Fibroblast of skin of scalp (primary cell): ENCODE measurements at regions not wholly inside any gene's neighbourhood (a gene's known extent, or its start where the extent isn't known, plus 50 kb on each side); places are given as distances from the start of the nearest gene placed in this dataset.
A peak's percentile ranks its signal among the peaks of the same experiment; 100 is the strongest.
"Not testable (repeated sequence)": the region's sequence is repeated elsewhere in the genome, so short reads cannot be mapped to it uniquely, and the experiment has no call there.

Experiments
- DNase-seq: peaks from one replicate; pipeline ENCODE4 v3.0.0-alpha.2; 2013

GRCh38 chr7:16085780-16086179 is 335.6 kb downstream of the CRPPA start:
- DNase-seq = not testable (repeated sequence)

DNA sequence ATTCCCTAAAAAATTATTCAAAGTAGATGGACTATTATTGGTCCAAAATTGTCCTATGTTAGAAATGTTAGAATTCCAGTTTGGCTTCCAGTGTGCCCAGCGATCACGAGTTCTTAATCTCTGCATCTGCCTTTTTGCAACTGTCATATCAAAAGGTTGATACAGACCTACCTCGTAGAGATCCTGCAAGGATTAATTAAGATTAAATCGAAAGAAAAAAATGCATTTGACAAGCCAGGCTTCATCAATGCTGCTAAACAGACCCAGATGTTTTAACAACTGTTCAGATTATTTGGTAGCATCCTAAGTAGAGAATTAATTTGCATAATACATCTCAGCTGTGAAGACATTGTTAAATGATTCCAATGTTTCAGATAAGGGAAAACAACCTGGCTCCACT is 336.5 kb downstream of the CRPPA start:
- no peak for DNase-seq

- DNase-seq = no peak
Measured at GRCh38 chr7:16084370-16084769, 337.0 kb downstream of the CRPPA start.

GRCh38 chr7:16083931-16084330 is 337.4 kb downstream of the CRPPA start:
- no peak for DNase-seq

DNA sequence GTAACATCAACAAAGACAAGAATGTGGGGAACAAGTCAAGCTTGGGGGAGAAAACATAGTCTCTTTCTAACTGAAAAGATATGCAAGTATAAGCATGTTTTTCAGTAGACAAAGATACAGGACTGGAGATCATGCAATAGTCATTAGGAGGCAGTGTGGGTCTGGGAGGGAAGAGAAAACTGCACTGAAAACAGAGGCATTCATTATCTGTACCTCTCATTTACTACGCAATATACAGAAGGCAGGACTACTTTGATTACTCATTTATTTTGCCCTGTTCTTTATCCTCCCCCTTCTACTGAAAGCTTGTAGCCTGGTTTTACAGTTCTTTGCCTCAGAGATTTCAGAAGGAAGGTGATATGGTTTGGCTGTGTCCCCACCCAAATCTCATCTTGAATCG is 341.2 kb downstream of the CRPPA start:
- no peak for DNase-seq

- no peak for DNase-seq
Measured at GRCh38 chr7:16079723-16080122, 341.6 kb downstream of the CRPPA start.

- DNase-seq = peak; percentile 63
Measured at GRCh38 chr7:16078076-16078952, 343.0 kb downstream of the CRPPA start.

DNA sequence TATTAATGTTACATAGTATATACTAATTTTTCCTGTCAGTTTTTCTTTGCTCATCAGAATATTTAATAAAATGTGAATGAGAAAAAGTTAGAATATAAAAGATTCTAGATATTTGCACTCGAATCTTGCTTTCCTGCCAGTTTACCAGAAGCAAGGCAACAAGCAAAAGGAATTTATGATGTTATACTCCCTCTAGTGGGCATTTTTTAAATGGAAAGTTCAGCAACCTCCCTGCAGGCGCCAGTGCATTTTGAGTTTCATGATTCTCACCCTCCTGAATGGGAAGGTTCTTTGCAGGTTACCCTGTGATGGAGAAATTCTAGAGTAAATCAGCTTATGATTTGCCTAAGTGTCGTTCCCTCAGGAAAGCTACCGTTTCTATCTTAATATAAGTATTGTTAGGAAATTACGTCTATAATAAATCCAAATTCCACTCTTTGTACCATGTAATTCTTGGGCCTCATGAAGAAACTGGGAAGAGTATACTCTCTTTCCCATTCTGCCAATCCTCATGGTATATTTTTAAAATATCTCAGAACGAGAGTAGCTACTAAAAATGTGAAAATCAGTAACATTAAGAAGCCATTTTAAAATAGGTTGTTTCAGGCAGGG is 350.0 kb downstream of the CRPPA start:
- DNase-seq = peak; percentile 71

GRCh38 chr7:16070806-16071205 is 350.5 kb downstream of the CRPPA start:
- DNase-seq = no peak

DNA sequence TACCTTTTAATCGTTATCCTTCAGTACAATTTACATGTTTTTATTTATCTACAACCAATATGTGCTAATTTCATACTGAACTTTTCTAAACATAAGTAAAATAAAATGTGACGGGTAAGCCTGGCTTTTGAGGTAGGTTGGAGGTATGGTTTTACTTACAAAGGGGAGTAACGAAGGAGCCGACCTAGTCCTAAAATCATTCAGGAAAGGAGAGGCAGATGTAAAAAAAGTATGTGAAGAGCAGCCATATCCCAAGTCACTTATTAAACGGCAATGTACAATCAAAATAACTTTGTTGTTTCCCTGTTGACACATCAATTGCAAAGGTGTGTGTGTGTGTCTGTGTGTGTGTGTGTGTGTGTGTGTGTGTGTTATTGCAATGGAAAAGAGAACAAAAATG is 351.3 kb downstream of the CRPPA start:
- no peak for DNase-seq

GRCh38 chr7:16068183-16068582 is 353.2 kb downstream of the CRPPA start:
- no peak for DNase-seq

- DNase-seq = no peak
Measured at GRCh38 chr7:16067711-16068110, 353.6 kb downstream of the CRPPA start.

DNA sequence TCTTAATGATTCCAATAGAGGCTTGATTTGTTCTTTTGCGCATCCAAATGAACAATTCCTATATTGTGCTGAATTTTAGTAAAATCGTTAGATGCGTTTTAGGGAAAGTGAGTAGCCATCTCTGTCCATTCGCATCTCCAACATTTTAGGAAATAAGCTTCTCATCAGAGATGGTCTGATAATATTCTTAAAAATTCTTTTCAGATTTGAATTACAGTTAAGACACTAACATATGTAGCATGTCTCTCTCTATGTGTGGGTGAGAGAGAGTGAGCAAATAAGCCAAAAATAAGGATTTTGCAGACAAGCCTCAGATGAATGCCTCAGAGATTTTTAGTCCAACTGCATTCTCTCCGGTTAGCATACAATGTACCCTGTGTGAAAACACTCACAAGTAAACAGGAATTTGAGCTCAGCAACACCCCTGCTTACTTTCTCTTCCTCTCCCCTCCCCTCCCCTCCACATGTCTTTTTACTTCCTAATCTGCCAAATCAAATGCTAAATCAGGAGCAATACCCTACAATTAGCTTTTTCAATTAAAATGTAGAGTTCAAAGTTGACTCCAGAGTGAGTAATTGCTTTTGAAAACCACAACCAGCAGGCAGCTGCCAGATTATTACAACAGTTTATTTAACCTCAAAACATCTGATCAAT is 354.4 kb downstream of the CRPPA start:
- no peak for DNase-seq

GRCh38 chr7:16065939-16066338 is 355.4 kb downstream of the CRPPA start:
- no peak for DNase-seq

DNA sequence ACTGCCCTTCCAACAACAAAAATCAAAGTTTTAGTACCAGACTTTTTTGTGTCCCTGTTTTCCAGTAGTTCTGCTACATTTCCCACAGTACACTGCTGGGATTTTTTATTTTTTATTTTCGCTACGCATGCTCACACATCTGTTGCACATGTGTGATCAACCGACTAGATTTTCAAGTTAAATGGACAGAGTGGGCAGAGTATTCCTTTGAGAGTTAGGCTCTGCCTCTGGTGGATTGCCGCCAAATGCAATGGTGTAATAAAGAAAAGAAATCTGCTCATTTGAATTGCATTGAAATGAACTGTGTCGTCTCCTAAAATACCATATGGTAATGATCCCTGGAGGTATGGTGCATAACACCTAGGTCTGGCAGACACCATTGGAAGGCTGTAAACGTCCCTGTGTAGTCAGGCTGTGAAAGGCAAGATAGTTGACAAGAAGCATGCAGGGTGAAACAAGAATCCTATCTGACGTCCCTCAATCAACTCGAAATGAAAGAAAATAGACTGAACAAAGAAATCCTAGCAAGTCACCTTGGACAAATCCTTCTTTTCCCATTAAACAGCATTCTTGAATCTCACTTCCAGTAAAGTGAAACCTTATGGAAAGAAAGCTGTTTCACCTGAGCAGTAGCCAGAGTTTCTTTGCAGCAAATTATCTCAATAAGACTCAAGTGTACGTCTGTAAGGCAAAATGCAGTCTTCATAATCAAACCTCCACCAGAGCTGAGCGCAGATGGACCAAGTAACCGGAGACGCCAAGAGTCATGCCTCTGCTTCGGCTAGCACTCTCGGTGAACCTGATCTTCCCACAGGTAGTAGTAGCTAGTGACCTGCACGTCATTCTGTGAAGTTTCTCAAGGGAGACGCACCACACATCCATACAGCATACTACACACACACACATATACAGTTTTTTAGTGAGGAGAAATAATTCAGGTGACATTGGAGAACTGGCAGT is 357.3 kb downstream of the CRPPA start:
- peak; percentile 60 for DNase-seq

DNA sequence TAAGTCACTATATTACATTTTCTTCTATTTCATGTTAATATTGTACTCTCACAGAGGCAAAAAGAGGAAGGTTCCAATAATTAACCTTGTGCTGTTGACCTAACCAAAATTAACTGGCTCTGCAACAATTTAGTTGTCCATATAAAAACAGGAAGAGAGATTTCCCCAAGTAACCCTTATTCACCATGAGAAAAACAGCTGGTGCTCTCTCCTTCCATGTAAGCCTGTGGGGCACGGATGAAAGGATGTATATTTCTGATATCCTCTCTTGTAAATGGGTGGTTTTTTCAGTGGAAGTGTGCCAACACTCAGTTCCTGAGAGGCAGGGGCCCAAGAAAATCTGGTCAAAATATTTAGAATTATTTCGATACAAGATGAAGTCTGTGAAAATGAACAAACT is 358.1 kb downstream of the CRPPA start:
- no peak for DNase-seq

DNA sequence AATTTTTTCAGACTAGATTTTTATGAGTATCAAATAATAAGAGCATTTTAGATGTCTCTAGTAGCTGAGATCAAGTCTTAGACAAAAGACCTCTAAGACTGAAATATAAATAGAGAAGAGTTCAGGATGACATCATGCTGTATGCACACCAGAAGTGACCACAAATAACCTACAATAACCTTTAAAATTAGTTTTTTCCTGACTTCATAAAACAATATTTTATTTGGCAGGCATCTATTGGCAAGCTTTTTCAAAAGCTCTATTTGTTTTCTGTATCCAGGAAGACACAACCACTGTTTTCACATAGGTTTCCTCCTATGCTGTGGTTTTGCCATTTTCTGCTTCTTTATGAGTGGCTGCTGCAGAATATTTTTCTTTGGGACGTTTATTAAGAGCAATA is 359.1 kb downstream of the CRPPA start:
- peak; percentile 69 for DNase-seq

GRCh38 chr7:16061630-16062029 is 359.7 kb downstream of the CRPPA start:
- no peak for DNase-seq

DNA sequence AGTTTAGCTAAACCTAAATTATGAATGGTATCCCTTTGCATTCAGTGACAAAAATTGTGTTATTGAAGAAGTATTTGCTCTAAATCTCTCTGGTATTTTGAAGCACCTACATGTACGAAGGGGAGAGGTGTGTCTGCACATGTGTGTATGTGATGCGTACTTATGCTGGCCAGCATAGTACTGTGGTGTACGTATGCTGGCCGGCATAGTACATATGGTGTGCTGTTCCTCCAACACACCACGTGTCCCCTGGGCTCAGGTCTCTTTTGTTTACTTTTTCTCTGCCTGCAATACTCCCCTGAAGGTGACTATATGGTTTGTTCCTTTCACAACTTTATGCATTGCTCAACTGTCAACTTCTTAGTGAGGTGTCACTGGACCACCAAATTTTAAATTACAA is 360.3 kb downstream of the CRPPA start:
- no peak for DNase-seq

DNA sequence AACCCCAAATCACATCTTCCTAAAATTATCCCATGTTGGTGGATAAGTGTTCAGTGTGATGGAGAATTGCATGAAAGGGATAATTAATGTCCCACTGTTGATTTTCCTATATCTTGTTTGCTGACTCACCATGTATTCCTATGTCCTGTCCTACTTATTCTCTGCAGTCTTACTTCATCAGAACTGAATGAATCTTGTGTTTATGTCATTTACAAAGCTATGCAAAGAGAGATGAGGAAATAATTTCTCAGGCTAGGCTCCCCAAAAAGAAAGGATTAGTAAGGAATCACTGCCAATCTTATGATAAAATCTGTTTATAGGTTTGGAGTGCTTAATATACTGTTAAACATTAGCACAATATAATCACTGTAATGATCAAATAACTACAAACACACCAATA is 360.8 kb downstream of the CRPPA start:
- peak; percentile 16 for DNase-seq

- DNase-seq = no peak
Measured at GRCh38 chr7:16055263-16055976, 365.9 kb downstream of the CRPPA start.
